NT2/D1 (cell line): ENCODE measurements at regions not wholly inside any gene's neighbourhood (a gene's known extent, or its start where the extent isn't known, plus 50 kb on each side); places are given as distances from the start of the nearest gene placed in this dataset.

ENCODE experiments used
- DNase-seq: peaks from one replicate; pipeline ENCODE4 v3.0.0-alpha.2; 2011; ENCODE audit warnings: low read depth, low spot score
- H3K27me3 ChIP-seq: 2 replicates; pipeline ENCODE4 v1.6.0; 2011; ENCODE audit warnings: mild to moderate bottlenecking; ENCODE audit not compliant: insufficient read length, insufficient read depth
- H3K36me3 ChIP-seq: 2 replicates; pipeline ENCODE4 v1.6.1; 2011; ENCODE audit warnings: mild to moderate bottlenecking, low read length, mixed read lengths; ENCODE audit not compliant: insufficient read depth, insufficient read length
- H3K4me1 ChIP-seq: 2 replicates; pipeline ENCODE4 v1.5.1; 2011; ENCODE audit not compliant: insufficient read depth, insufficient read length
- H3K4me3 ChIP-seq: 2 replicates; pipeline ENCODE4 v1.5.1; 2011; ENCODE audit warnings: low read depth; ENCODE audit not compliant: insufficient read length
- H3K9ac ChIP-seq: 2 replicates; pipeline ENCODE4 v1.6.0; 2011; ENCODE audit warnings: low read depth; ENCODE audit not compliant: insufficient read length
- H3K9me3 ChIP-seq: 2 replicates; pipeline ENCODE4 v1.5.1; 2011; ENCODE audit warnings: mild to moderate bottlenecking, low read length; ENCODE audit not compliant: insufficient read depth
- SUZ12 ChIP-seq: IDR thresholded peaks from 2 replicates; pipeline ENCODE4 v1.6.1; 2011; ENCODE audit not compliant: insufficient read length, insufficient read depth; ENCODE audit errors: extremely low read depth
- YY1 ChIP-seq: IDR thresholded peaks from 2 replicates; pipeline ENCODE4 v1.6.1; 2011; ENCODE audit not compliant: insufficient read length, insufficient read depth
- ZNF274 ChIP-seq: IDR thresholded peaks from 2 replicates; pipeline ENCODE4 v1.6.1; 2011; ENCODE audit warnings: mild to moderate bottlenecking, low read depth, low read length

DNA sequence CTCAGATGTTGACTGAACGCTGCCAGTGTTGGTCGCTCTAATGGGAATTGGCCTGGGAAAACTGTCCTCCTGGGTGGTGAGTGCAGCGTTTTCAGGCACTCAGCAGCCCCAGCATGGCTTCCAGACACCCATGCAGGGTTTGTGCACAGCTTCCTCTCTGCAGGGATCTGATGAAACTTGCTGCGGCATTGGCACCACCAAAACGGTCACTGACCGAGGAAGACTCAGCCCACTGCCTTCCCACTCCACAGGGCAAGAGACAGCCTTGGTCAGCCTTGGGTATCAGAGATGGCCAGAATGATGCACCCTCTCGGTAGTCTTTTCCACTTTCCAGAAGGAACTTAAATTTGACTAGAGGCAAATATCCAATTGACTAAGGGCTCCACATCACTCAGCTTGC is 398.9 kb downstream of the IRS2 start:
- TF ChIP-seq SUZ12 = no peak
- TF ChIP-seq ZNF274 = no peak
- TF ChIP-seq YY1 = no peak
- H3K9me3 ChIP-seq = no peaks in the 10 kb centered on the region
- H3K27me3 ChIP-seq = no peaks in the 10 kb centered on the region
- H3K4me1 ChIP-seq = no peaks in the 10 kb centered on the region
- DNase-seq = no peak
- H3K36me3 ChIP-seq = no peaks in the 10 kb centered on the region
- H3K9ac ChIP-seq = no peak overlapping the region
- H3K4me3 ChIP-seq = no peak overlapping the region

DNA sequence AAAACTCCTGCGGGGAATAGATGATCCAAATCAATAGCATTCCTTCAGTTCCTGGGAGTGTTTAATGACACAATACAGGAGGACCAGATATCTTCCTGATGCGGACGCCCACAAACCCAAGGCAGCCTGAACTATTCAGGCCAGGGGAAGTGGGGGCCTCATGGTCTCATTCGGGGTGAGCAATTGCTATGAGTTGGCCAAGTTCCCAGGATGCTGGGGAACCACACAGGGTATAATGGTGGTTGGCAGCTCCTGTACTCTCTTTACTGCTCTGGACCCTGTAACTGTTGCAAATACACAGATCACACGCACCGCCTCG is 401.2 kb downstream of the IRS2 start:
- H3K9me3 ChIP-seq = no peaks in the 10 kb centered on the region
- H3K27me3 ChIP-seq = no peaks in the 10 kb centered on the region
- DNase-seq = no peak
- no peaks in the 10 kb centered on the region for H3K36me3 ChIP-seq
- no peak overlapping the region for H3K9ac ChIP-seq
- no peaks in the 10 kb centered on the region for H3K4me1 ChIP-seq
- TF ChIP-seq ZNF274 = no peak
- no peak for TF ChIP-seq YY1
- TF ChIP-seq SUZ12 = no peak
- H3K4me3 ChIP-seq = no peak overlapping the region

DNA sequence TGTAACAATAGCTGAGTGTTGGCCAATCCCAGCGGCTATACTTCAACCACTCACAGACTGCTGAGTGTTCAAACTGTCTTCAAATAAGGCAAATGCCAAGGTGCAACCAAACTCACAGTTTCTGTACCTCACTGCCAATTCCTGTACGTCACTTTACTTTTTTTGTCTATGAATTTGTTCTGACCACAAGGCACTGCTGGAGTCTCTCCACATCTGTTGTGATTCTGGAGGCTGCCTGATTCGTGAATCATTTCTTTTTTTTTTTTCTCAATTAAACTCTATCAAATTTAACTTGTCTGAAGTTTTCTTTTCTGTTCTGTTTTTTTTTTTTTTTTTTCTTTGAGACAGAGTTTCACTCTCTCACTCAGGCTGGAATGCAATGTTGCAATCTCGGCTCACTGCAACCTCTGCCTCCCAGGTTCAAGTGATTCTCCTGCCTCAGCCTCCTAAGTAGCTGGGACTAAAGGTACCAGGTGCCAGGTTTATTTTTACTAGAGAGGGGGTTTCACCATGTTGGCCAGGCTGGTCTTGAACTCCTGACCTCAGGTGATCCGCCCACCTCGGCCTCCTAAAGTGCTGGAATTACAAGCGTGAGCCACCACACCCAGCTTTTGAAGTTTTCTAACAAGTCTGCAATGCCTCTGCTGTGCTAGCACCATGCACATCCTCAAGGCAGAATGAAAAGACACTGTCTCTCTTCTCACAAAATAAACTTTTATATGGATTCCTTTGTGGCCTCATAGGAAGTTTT is 401.7 kb downstream of the IRS2 start:
- Histone ChIP-seq H3K9ac (no peak overlapping the region), H3K9me3 (no peaks in the 10 kb centered on the region), H3K27me3 (no peaks in the 10 kb centered on the region), H3K4me1 (no peaks in the 10 kb centered on the region), H3K36me3 (no peaks in the 10 kb centered on the region), H3K4me3 (no peak overlapping the region)
- DNase-seq = no peak
- TF ChIP-seq YY1 (no peak), SUZ12 (no peak), ZNF274 (no peak)

DNA sequence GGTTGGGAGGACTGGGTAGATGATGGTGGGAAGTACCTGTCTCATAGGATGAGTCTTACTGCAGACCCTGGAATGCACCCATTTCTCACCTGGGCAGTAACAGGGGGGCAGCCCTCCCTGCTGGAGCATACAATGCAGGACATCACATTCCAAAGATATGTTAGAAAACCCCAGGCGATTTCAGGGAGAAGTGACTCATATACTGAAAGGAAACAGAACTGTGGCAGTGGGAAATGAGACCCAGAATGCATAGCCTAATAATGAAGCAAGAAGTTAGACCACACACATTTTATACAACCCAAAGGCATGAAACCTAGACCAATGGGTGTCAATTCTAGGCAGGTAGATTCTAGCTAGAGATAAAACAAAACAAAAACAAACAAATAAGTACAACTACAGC is 402.7 kb downstream of the IRS2 start:
- Histone ChIP-seq H3K9me3 (no peaks in the 10 kb centered on the region), H3K4me3 (no peak overlapping the region), H3K27me3 (no peaks in the 10 kb centered on the region), H3K36me3 (no peaks in the 10 kb centered on the region), H3K9ac (no peak overlapping the region), H3K4me1 (no peaks in the 10 kb centered on the region)
- TF ChIP-seq ZNF274 (no peak), YY1 (no peak), SUZ12 (no peak)
- DNase-seq = no peak

DNA sequence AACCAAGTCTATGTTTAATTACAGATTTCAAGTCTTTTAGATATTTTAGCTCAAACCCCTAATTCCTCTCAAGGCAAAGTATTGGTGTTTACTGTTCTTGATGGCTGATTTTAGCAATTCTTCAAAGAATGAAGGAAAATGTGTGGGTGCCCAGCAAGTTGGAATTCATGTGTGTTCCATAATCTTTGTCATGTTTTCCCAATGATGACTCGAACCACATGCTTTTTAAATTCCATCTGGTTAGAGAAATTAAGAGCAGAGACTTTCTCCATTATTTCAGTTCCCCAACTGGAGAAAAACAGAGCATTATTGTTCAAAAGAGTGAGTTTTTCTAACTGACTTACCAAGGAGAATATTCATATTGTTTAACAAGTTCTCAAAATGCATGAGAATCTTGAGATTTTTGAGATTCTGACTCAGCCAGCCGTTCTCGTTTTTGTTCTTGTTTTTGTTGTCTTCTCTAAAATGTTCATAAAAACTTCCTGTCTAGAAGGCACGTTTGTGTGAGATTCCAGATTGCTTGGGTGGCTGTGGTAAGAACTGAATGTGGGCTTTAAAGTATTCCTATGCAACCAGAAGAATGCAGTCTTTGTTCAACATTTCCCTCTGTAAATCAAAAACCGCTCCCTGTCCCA is 404.7 kb downstream of the IRS2 start:
- Histone ChIP-seq H3K4me1 (no peaks in the 10 kb centered on the region), H3K36me3 (no peaks in the 10 kb centered on the region), H3K4me3 (no peak overlapping the region), H3K9me3 (no peaks in the 10 kb centered on the region), H3K27me3 (no peaks in the 10 kb centered on the region), H3K9ac (no peak overlapping the region)
- no peak for DNase-seq
- TF ChIP-seq ZNF274 (no peak), YY1 (no peak), SUZ12 (no peak)

DNA sequence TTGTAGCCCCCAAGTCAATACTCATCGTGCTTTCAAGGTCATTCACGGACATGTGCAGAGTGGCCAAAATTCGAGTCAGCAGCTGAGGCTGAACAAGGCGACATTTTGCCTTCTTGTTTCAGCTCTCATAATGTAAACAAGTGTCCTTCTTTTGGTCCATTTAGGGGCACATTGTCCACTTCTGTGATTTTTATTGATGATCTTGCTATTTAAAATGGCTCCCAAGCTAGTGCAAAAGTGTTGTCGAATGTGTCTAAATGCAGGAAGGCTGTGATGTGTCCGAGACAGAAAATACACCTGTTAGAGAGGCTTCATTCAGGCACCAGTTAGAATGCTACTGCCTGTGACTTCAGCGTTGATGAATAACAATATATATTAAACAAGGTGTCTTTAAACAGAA is 405.9 kb downstream of the IRS2 start:
- Histone ChIP-seq H3K4me3 (no peak overlapping the region), H3K4me1 (no peaks in the 10 kb centered on the region), H3K27me3 (no peaks in the 10 kb centered on the region), H3K9me3 (no peaks in the 10 kb centered on the region), H3K9ac (no peak overlapping the region), H3K36me3 (no peaks in the 10 kb centered on the region)
- no peak for TF ChIP-seq ZNF274
- no peak for TF ChIP-seq YY1
- TF ChIP-seq SUZ12 = no peak
- DNase-seq = no peak

DNA sequence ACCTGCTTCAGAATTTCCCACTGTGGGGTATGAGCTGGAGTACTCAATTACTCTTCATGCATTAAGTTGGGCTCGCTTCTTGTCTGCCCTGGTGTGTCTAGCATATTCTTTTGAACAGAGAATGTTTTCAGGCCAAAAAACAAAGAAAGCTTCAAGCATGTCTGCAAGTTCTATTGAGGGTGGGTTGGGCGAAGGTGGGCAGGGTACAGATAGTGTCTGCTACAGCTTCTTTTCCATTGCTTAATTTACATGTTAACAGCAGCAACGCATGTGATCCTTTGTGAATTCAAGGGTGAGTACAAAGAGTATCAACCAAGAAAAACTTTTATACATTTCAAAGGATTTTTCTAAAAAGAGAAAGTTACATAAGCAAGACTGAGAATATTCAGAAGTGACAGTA is 406.5 kb downstream of the IRS2 start:
- TF ChIP-seq YY1 = no peak
- TF ChIP-seq SUZ12 = no peak
- no peak for TF ChIP-seq ZNF274
- H3K9me3 ChIP-seq = no peaks in the 10 kb centered on the region
- no peak overlapping the region for H3K9ac ChIP-seq
- no peak for DNase-seq
- no peak overlapping the region for H3K4me3 ChIP-seq
- no peaks in the 10 kb centered on the region for H3K27me3 ChIP-seq
- no peaks in the 10 kb centered on the region for H3K36me3 ChIP-seq
- H3K4me1 ChIP-seq = no peaks in the 10 kb centered on the region
